GM19240 (cell line): ENCODE measurements at regions not wholly inside any gene's neighbourhood (a gene's known extent, or its start where the extent isn't known, plus 50 kb on each side); places are given as distances from the start of the nearest gene placed in this dataset.

Experiments
- DNase-seq: peaks from one replicate; pipeline ENCODE4 v3.0.0; 2011; ENCODE audit warnings: low spot score; ENCODE audit not compliant: insufficient read length

DNA sequence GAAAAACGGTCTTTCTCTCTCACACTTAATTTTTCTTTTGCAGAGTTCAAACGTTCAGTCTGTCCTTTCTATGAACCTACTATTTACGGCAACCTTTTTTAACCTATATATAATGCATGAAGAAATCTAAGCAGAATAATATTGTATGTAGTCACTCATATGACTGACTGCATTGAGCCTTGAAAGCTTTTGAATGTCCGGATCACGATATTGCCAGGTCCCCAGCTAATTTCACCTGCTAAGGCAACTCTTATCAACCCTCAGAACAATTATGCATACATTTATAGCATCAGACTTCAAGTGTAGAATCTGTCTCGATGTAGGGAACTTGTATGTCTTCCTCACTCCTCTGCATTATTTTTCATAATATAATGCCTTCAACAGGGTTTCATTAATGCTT is 1083.8 kb upstream of the KLHL29 start:
- DNase-seq: no peak

- DNase-seq: no peak
Observed at GRCh38 chr2:22326250-22326649, 1058.7 kb upstream of the KLHL29 start.

DNA sequence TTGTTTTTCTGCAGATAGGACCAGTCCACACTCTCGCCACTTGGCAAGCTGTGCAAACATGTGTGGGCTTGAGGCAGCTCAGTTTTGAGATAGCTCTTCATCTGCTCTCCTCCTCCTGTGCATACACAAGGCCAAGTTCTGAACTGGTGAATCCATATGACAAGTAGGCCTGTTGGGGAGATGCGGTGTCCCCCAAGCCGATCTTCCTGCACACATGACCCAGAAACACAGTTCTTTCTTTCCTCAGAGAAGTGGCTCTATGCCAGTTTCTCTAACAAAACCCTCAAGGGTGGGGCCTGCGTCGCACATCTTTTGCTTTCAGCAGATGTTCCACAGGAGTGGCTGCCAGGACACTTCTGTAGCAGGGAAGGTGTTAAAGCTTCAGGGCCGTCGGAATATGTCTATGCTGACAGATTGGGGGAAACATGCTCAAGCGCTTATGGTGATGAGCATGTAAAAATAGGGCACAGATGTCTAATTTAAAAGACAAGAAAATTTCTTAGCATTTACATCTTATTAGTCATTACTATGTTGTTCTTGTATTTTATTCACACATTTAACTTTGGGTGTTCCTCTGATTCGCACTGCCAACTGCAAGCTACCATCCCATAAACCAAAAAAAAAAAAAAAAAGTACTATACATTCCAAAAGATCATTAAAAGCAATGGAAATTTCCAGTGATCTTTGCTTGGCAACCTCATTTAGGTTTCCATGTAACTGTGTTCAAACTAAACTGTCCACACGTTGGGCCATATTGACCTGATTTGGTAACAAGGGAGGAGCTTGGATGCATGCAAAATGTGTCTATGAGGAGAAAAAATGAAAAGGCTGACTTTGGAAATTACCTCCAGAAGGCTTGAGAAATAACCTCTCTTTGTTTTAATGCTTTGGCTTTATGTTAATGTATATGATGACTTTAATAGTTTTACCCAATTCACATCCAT is 1055.5 kb upstream of the KLHL29 start:
- no peak for DNase-seq

DNA sequence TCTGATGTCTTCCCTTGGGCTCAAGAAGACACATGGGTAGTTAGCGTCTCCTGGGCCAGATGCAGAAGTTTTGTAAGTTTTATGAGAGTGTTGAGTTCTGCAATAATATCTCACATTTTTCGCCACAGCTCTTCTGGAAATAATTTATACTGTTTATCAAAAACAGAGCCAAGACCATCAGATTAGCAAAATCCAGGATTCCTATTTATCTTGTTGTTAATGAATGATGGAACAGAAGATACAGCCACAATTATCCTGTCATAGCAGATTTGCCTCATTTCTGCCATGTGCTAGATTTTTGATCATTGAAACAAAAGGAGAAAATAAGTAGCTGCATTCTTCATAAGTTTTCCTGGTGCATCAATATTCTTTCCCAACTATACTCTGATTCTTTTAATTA is 1048.6 kb upstream of the KLHL29 start:
- no peak for DNase-seq

- DNase-seq: no peak
Observed at GRCh38 chr2:22340716-22341115, 1044.3 kb upstream of the KLHL29 start.

DNA sequence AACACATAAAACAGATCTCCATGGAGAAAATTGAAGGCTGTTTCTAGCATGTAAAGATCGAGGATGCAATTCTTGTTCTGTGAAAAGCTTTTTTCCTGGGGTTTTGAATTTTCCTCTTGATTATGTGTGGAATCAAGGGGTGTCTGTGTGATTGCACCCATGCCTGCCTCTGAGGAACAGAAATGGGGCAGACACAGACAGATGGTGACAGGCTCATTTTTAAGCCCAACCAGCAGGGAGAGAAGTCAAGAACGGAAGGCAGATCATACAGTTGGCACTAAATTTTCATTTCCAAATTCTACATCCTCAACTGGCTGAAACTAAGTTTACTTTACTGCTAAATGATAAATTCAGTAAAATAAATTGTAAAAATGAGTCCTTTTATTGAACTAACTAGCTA is 1037.7 kb upstream of the KLHL29 start:
- DNase-seq: no peak

- DNase-seq: no peak
Observed at GRCh38 chr2:22350621-22351020, 1034.4 kb upstream of the KLHL29 start.

- DNase-seq: peak; percentile 15
Observed at GRCh38 chr2:22355816-22356433, 1029.1 kb upstream of the KLHL29 start.

DNA sequence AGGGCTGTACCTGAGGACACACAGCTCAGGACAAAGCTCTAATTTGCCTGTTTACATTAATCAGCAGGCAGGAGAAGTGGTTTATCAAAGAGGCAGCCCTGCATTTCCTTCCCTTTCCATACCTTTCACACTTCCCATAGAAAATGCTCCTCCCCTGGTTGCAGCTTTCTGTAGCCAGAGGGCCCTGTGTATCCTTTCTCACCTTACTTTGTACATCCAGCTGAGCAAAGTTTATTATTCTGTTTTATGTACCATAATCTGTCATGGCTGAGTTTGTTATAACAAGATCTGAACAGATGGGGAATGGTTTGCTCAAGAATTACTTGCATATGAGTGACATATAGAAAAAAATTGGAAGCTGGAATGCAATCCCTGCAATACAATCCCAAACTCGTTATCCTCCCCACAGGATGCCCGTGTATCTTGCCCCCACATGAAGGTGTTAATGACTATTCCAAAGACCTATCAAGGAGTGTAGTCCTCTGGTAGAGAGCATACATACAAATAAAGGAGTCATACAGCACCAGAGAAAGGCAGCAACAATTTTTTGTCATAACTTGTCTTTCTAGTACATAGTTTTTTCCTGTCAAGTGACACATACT is 1025.8 kb upstream of the KLHL29 start:
- DNase-seq: no peak

- no peak for DNase-seq
Observed at GRCh38 chr2:22360735-22361374, 1024.1 kb upstream of the KLHL29 start.

GRCh38 chr2:22361571-22361970 is 1023.4 kb upstream of the KLHL29 start:
- no peak for DNase-seq

DNA sequence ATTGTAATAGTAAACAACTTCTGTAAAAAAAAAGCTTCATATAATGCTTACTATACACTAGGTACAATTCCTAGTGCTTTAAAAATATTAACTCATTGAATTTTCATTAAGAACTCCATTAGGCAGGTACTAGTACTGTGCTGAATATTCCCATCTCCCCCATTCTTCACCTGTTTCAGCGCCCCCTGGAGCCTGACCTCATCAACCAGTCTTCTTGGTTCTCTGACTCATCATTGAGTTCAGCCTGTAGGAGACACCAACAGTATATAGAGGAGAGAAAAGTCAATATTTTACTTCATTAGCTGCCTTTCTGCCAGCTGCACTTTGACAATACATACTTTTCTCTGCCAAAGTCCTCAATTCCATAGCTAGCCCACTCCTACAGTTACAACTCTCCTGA is 1009.9 kb upstream of the KLHL29 start:
- no peak for DNase-seq

DNA sequence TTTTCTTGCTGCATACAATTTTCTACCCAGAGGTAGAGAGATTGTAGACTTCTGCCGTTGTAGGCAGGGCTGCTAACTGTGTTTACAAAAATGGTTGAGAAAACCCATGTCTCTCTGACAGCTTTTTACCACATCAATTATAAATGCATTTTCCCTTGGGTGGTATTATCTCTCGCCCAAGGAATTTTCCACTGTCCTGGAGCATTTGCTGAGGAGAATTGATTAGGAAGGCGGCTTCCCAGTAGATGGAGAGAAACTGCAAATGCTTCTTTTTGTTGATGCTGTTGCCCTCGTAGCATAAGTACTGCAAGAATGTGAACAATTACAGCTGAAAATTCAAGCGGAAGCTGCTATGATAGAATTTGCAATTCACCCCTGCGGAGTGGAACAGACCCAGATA is 1007.7 kb upstream of the KLHL29 start:
- DNase-seq: no peak

DNA sequence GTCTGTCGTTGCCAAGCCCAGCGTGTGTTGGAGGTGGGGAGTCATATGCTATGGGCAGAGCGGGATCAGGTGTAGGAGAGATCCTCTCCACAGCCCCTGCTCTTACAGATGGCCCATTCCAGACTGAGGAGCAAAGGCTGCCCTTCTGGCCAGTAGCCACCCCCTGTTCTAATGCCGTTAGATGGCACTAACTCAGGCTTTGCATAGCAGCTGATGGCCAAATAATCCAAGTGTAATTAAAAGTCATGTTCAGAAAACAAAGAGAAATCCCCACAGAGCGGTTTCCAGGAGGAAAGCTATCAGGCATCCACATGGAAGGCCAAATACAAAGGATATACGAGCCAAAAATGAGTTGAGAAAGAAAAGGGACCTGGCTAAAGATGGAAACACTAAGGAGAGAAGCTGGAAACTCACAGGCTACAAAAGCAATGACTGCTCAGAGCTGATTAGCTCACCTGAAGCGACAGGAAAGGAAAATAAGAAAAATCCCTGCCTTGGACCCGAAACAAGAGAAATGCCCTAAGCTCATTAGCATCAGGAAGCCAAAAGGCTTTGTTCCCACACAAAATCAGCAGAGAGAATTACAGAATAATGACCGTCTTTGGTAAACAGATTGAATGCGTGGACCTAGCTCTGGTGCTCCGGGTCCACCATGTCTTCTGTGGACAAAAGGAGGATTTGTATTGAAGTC is 1002.4 kb upstream of the KLHL29 start:
- no peak for DNase-seq

DNA sequence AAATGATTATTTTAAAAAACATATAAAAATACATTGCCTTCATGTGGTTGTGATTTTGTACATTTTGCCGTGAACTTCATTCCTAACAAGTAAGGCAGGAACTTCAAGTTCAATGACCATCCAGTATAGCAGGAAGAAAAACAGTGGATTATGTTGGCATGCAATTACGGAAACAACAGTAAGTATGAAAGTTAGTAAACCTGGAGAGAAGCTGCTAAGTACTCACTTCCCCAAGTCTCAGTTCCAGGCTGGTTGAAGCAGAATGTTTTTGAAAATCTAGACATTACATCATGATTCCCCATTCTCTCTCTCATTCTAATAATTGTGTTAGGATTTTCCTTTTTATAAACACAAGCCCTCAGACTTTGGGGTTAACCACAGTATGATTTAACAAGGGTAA is 987.1 kb upstream of the KLHL29 start:
- no peak for DNase-seq

DNA sequence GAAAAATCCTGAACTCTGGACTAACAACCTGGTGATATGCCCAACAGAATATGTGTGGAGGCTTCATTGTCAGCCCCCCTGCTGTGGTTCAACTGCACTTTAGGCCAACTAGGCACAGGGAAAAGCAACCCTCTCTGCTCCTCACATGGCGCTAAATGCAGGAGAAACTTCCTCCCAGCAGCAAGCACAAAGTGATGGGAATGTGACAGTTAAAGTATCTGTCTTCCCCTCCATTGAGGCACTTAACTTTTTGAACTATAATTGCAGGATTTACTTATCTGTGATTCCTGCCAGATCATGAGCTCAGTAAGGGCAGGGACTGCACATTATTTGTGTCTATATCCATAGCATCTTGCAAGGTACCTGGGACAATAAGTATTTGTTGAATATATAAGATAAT is 981.2 kb upstream of the KLHL29 start:
- no peak for DNase-seq

DNA sequence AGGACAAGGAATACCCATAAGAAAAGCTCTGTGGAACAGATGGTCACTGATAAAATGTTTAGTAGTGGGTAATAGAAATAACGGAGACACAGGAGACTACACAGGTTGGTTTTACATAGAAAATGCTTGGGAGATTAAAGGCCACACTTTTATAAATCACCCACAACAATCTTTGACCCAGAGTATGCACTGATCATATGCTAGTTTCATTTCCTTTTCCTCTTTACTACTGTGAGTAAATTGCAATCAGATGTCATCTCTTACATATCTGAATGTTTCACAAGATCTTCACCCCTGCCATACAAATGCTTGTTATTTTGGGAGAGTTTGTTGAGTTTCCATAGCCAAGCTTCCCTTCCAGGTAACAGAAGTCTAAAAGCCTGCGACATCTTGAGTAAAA is 978.4 kb upstream of the KLHL29 start:
- no peak for DNase-seq

GRCh38 chr2:22420076-22420475 is 964.9 kb upstream of the KLHL29 start:
- DNase-seq: no peak

DNA sequence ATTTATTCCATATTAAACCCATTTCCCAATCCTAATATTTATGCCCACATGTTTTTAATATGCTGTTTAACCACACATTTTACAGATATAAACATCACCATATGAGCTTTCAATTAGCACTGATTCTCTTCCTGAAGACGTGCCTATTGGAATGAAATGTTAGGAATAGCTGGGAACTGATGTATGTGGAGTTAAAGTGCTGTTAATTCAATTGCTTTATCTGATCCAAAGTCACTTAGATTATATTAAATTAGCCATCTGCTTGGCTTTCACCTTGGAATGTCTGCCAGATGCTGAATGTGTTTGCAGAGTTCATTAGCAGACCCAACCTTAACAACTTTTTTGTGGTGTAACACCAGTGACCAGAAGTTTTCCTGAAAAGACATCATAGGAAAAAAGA is 942.9 kb upstream of the KLHL29 start:
- DNase-seq: no peak

GRCh38 chr2:22444281-22444680 is 940.7 kb upstream of the KLHL29 start:
- no peak for DNase-seq

GRCh38 chr2:22449696-22450095 is 935.3 kb upstream of the KLHL29 start:
- DNase-seq: no peak
